Hepatocyte (in vitro differentiated cells): ENCODE measurements at regions not wholly inside any gene's neighbourhood (a gene's known extent, or its start where the extent isn't known, plus 50 kb on each side); places are given as distances from the start of the nearest gene placed in this dataset.

ENCODE experiments used
- EZH2 ChIP-seq: fragments of 200-600 bp; sonication (generic); IDR thresholded peaks from 2 replicates; pipeline ENCODE4 v1.6.1; 2016; ENCODE audit warnings: antibody characterized with exemption, mild to moderate bottlenecking, borderline replicate concordance
- EZH2phosphoT487 ChIP-seq: fragments of 200-600 bp; sonication (generic); IDR thresholded peaks from one replicate; pipeline ENCODE4 v1.6.1; 2018; ENCODE audit warnings: antibody characterized with exemption, mild to moderate bottlenecking, low read depth, moderate library complexity; ENCODE audit not compliant: unreplicated experiment, severe bottlenecking
- TF ChIP-seq, protein P1 (sequence below): fragments of 200-600 bp; sonication (generic); IDR thresholded peaks from 2 replicates; pipeline ENCODE4 v1.5.1; 2016; ENCODE audit warnings: antibody characterized with exemption, mild to moderate bottlenecking; ENCODE audit not compliant: poor library complexity

DNA sequence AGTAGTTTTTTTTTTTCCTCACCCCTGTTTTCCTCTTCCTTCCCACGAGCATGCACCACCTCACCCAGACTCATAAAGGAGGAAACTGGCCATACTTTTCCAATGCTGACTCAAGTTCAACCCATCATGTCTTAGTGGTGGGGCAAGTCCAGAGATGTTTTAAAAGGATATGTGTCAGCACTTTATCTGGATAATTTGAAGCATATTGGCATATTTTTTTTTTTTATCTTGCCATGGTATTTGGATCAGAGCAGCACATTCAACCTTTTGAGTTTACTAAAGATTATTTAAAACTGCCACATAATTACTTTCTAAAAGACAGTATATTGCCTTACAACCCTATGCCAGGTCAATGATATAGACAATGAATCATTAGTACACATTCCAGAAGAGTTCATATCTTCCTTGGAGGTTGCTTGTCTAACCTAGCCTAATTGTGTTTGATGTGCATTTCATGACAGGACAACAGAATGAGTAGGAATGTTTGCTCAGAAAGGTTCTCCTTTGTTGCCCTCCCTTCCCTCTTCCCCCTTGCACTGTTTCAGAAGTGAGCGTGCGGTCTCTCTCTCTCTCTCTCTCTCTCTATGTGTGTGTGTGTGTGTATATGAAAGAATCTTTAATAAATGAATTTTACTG is 950.7 kb upstream of the FAM98A start:
- TF ChIP-seq EZH2 (no peak), EZH2phosphoT487 (no peak)
- TF ChIP-seq, protein P1, sequence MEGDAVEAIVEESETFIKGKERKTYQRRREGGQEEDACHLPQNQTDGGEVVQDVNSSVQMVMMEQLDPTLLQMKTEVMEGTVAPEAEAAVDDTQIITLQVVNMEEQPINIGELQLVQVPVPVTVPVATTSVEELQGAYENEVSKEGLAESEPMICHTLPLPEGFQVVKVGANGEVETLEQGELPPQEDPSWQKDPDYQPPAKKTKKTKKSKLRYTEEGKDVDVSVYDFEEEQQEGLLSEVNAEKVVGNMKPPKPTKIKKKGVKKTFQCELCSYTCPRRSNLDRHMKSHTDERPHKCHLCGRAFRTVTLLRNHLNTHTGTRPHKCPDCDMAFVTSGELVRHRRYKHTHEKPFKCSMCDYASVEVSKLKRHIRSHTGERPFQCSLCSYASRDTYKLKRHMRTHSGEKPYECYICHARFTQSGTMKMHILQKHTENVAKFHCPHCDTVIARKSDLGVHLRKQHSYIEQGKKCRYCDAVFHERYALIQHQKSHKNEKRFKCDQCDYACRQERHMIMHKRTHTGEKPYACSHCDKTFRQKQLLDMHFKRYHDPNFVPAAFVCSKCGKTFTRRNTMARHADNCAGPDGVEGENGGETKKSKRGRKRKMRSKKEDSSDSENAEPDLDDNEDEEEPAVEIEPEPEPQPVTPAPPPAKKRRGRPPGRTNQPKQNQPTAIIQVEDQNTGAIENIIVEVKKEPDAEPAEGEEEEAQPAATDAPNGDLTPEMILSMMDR = no peak
